ENCODE measurements at regions not wholly inside any gene's neighbourhood (a gene's known extent, or its start where the extent isn't known, plus 50 kb on each side); places are given as distances from the start of the nearest gene placed in this dataset.
A peak's percentile ranks its signal among the peaks of the same experiment; 100 is the strongest.

DNA sequence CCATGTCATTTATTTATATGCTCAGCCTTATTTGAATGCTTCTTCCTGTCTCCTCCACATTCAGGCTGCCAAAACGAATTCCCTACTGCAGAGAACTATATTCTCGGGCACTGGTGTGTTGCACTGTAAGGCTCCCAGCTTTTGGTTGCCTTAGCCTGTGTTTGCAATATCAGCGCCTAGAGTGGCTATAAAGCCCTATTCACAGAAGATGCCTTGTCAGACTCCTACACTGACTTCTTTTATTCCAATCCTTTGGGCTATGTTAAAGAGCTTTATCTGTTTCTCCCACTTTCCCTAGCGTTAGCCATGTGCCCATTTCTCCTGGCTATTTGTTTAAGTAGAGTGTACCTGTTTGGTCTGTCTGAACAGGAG is 62.4 kb upstream of the EHBP1 start:
- FAIRE-seq, result no peak
- Histone ChIP-seq H3K9me3 (ENCODE audit: insufficient read depth, low read depth, low read length) (no peaks in the 10 kb centered on the region), H4K20me1 (ENCODE audit: insufficient read depth, low read length) (no peaks in the 10 kb centered on the region), H3K27ac (ENCODE audit: low read depth, low read length) (no peak overlapping the region), H3K9ac (ENCODE audit: low read length) (no peak overlapping the region), H3K4me2 (ENCODE audit: low read length) (no peak overlapping the region), H2AFZ (ENCODE audit: low read depth, low read length) (no peak overlapping the region), H3K4me1 (ENCODE audit: insufficient read depth, low read length) (no peaks in the 10 kb centered on the region), H3K27me3 (ENCODE audit: insufficient read depth, low read length) (no peaks in the 10 kb centered on the region), H3K4me3 (ENCODE audit: insufficient read depth, low read depth, low read length) (no peak overlapping the region), H3K36me3 (ENCODE audit: insufficient read depth, low read length) (no peaks in the 10 kb centered on the region), H3K79me2 (ENCODE audit: insufficient read depth, low read length) (no peaks in the 10 kb centered on the region)
- no peak for DNase-seq (ENCODE audit: low read depth)
- peaks cover 2% of the 10 kb centered on the region for H3K9me3 Mint-ChIP-seq (ENCODE audit: unreplicated experiment)
- no peaks in the 10 kb centered on the region for H3K36me3 Mint-ChIP-seq (ENCODE audit: low read depth, unreplicated experiment)
- H3K4me1 Mint-ChIP-seq (ENCODE audit: low read depth, unreplicated experiment), result no peaks in the 10 kb centered on the region
- H3K27ac Mint-ChIP-seq (ENCODE audit: unreplicated experiment), result no peak overlapping the region
- no peaks in the 10 kb centered on the region for H3K27me3 Mint-ChIP-seq (ENCODE audit: low read depth, unreplicated experiment)
- H3K4me3 Mint-ChIP-seq (ENCODE audit: unreplicated experiment), result no peak overlapping the region
- no peak for TF ChIP-seq EZH2 (IDR thresholded peaks at IDR 0.05; ENCODE audit: insufficient read depth, low read length)
- TF ChIP-seq, protein P1, sequence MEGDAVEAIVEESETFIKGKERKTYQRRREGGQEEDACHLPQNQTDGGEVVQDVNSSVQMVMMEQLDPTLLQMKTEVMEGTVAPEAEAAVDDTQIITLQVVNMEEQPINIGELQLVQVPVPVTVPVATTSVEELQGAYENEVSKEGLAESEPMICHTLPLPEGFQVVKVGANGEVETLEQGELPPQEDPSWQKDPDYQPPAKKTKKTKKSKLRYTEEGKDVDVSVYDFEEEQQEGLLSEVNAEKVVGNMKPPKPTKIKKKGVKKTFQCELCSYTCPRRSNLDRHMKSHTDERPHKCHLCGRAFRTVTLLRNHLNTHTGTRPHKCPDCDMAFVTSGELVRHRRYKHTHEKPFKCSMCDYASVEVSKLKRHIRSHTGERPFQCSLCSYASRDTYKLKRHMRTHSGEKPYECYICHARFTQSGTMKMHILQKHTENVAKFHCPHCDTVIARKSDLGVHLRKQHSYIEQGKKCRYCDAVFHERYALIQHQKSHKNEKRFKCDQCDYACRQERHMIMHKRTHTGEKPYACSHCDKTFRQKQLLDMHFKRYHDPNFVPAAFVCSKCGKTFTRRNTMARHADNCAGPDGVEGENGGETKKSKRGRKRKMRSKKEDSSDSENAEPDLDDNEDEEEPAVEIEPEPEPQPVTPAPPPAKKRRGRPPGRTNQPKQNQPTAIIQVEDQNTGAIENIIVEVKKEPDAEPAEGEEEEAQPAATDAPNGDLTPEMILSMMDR (IDR thresholded peaks at IDR 0.05; ENCODE audit: insufficient read depth, low read depth, low read length), result no peak

DNA sequence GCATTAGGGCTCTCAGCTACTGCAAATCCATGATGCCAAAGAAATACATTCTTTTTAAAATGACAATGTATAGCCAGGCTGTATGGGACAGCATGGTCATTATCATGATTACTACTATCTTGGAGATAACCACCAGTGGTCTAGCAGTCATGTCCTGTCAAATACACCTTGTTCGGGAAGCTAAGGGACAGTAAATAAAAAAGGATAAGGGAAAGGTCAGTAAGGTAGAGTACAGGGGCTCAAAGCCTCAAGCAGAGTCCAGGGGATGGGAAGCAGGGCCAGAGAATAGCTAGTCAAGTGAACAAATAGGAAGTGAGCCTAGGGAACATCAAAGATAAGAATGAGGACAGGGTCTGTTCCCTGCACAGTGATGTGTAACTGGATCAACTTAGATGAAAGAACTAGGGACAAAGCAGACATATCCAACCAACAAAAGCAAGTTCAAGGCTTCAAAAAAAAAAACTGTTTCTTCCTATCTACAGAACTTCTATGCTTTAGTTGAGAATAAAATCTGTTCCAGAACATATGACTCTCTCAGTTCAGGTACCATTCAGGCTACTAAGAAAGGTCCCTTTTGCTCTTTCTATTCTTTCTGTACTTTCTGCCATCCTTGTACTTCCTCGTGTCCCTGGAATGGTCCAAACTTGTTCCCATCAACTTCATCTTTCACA is 62.9 kb upstream of the EHBP1 start:
- Histone ChIP-seq H3K36me3 (ENCODE audit: insufficient read depth, low read length) (no peaks in the 10 kb centered on the region), H3K27me3 (ENCODE audit: insufficient read depth, low read length) (no peaks in the 10 kb centered on the region), H3K9ac (ENCODE audit: low read length) (no peak overlapping the region), H4K20me1 (ENCODE audit: insufficient read depth, low read length) (no peaks in the 10 kb centered on the region), H3K9me3 (ENCODE audit: insufficient read depth, low read depth, low read length) (no peaks in the 10 kb centered on the region), H3K4me1 (ENCODE audit: insufficient read depth, low read length) (no peaks in the 10 kb centered on the region), H3K79me2 (ENCODE audit: insufficient read depth, low read length) (no peaks in the 10 kb centered on the region), H2AFZ (ENCODE audit: low read depth, low read length) (no peak overlapping the region), H3K4me3 (ENCODE audit: insufficient read depth, low read depth, low read length) (no peak overlapping the region), H3K4me2 (ENCODE audit: low read length) (no peak overlapping the region), H3K27ac (ENCODE audit: low read depth, low read length) (no peak overlapping the region)
- DNase-seq (ENCODE audit: low read depth) (no peak), FAIRE-seq (no peak)
- Mint-ChIP-seq H3K4me1 (ENCODE audit: low read depth, unreplicated experiment) (no peaks in the 10 kb centered on the region), H3K36me3 (ENCODE audit: low read depth, unreplicated experiment) (no peaks in the 10 kb centered on the region), H3K27ac (ENCODE audit: unreplicated experiment) (no peak overlapping the region), H3K4me3 (ENCODE audit: unreplicated experiment) (no peak overlapping the region), H3K9me3 (ENCODE audit: unreplicated experiment) (peaks cover 2% of the 10 kb centered on the region), H3K27me3 (ENCODE audit: low read depth, unreplicated experiment) (no peaks in the 10 kb centered on the region)
- TF ChIP-seq EZH2 (IDR thresholded peaks at IDR 0.05; ENCODE audit: insufficient read depth, low read length), result no peak
- TF ChIP-seq, protein P1 (IDR thresholded peaks at IDR 0.05; ENCODE audit: insufficient read depth, low read depth, low read length), result no peak

DNA sequence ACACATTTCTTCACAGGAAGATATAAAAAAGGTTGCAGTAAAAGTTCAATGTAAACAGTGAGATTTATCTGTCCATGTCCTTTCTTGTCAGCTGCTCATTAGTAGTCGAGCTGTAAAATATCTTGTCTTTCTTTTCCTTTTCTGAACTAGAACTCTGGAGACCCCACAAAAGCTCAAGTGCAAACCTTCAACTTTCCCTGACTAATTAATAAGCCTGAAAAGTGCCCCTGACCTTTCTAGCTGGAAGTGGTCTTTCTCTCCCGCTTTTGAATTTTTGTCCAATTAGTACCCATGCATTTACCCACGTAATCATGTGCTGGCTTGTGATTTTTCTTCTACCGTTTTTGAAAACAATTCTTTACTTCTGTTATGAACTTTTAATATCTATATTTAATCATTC is 63.6 kb upstream of the EHBP1 start:
- FAIRE-seq (no peak), DNase-seq (ENCODE audit: low read depth) (no peak)
- TF ChIP-seq EZH2 (IDR thresholded peaks at IDR 0.05; ENCODE audit: insufficient read depth, low read length), result no peak
- TF ChIP-seq, protein P1 (IDR thresholded peaks at IDR 0.05; ENCODE audit: insufficient read depth, low read depth, low read length), result no peak
- H3K36me3 Mint-ChIP-seq (ENCODE audit: low read depth, unreplicated experiment), result no peaks in the 10 kb centered on the region
- Histone ChIP-seq H3K4me3 (ENCODE audit: insufficient read depth, low read depth, low read length) (no peak overlapping the region), H3K36me3 (ENCODE audit: insufficient read depth, low read length) (no peaks in the 10 kb centered on the region), H3K9me3 (ENCODE audit: insufficient read depth, low read depth, low read length) (no peaks in the 10 kb centered on the region), H4K20me1 (ENCODE audit: insufficient read depth, low read length) (no peaks in the 10 kb centered on the region), H3K4me2 (ENCODE audit: low read length) (peak overlapping the region; percentile 22), H3K27ac (ENCODE audit: low read depth, low read length) (no peak overlapping the region), H3K4me1 (ENCODE audit: insufficient read depth, low read length) (no peaks in the 10 kb centered on the region), H2AFZ (ENCODE audit: low read depth, low read length) (no peak overlapping the region), H3K9ac (ENCODE audit: low read length) (no peak overlapping the region), H3K79me2 (ENCODE audit: insufficient read depth, low read length) (no peaks in the 10 kb centered on the region), H3K27me3 (ENCODE audit: insufficient read depth, low read length) (no peaks in the 10 kb centered on the region)
- H3K27ac Mint-ChIP-seq (ENCODE audit: unreplicated experiment), result no peak overlapping the region
- H3K9me3 Mint-ChIP-seq (ENCODE audit: unreplicated experiment), result peaks cover 2% of the 10 kb centered on the region
- H3K4me1 Mint-ChIP-seq (ENCODE audit: low read depth, unreplicated experiment), result no peaks in the 10 kb centered on the region
- H3K4me3 Mint-ChIP-seq (ENCODE audit: unreplicated experiment), result no peak overlapping the region
- H3K27me3 Mint-ChIP-seq (ENCODE audit: low read depth, unreplicated experiment), result no peaks in the 10 kb centered on the region

All from astrocyte (in vitro differentiated cells and primary cell).